HFF-Myc (cell line): ENCODE measurements at regions not wholly inside any gene's neighbourhood (a gene's known extent, or its start where the extent isn't known, plus 50 kb on each side); places are given as distances from the start of the nearest gene placed in this dataset.

ENCODE experiments used
- DNase-seq: peaks from one replicate; pipeline ENCODE4 v3.0.0-alpha.2; 2011; ENCODE audit warnings: low read depth; ENCODE audit errors: extremely low read depth
- H3K4me3 ChIP-seq: replicated peaks from 2 replicates; pipeline ENCODE4 v1.5.1; 2011; ENCODE audit warnings: low read depth, mild to moderate bottlenecking, control low read depth, low read length
- CTCF ChIP-seq: IDR thresholded peaks from 2 replicates; pipeline ENCODE4 v1.5.1; 2012; ENCODE audit warnings: mild to moderate bottlenecking, low read depth, low read length, control low read depth; ENCODE audit errors: missing control alignments

- no peak for TF ChIP-seq CTCF
- no peak overlapping the region for H3K4me3 ChIP-seq
- no peak for DNase-seq
Observed at GRCh38 chr5:52579391-52579790, 208.3 kb upstream of the ITGA1 start.

GRCh38 chr5:52580921-52581320, 206.8 kb upstream of the ITGA1 start:
- no peak for TF ChIP-seq CTCF
- peak; percentile 4 for DNase-seq

GRCh38 chr5:52582313-52582712, 205.4 kb upstream of the ITGA1 start:
- peak; percentile 22 for TF ChIP-seq CTCF
- no peak for DNase-seq
- no peak overlapping the region for H3K4me3 ChIP-seq

More at GRCh38 chr5:52580921-52581320, 206.8 kb upstream of the ITGA1 start:
- H3K4me3 ChIP-seq = no peak overlapping the region

GRCh38 chr5:52587131-52587530, 200.6 kb upstream of the ITGA1 start:
- no peak for TF ChIP-seq CTCF
- no peak for DNase-seq

GRCh38 chr5:52597625-52598024, 190.1 kb upstream of the ITGA1 start:
- no peak for TF ChIP-seq CTCF
- no peak overlapping the region for H3K4me3 ChIP-seq
- DNase-seq = no peak

More at GRCh38 chr5:52587131-52587530, 200.6 kb upstream of the ITGA1 start:
- H3K4me3 ChIP-seq = no peak overlapping the region

- H3K4me3 ChIP-seq = no peak overlapping the region
- no peak for TF ChIP-seq CTCF
- no peak for DNase-seq
Observed at GRCh38 chr5:52598968-52599367, 188.7 kb upstream of the ITGA1 start.
